ENCODE measurements at regions not wholly inside any gene's neighbourhood (a gene's known extent, or its start where the extent isn't known, plus 50 kb on each side); places are given as distances from the start of the nearest gene placed in this dataset.

DNA sequence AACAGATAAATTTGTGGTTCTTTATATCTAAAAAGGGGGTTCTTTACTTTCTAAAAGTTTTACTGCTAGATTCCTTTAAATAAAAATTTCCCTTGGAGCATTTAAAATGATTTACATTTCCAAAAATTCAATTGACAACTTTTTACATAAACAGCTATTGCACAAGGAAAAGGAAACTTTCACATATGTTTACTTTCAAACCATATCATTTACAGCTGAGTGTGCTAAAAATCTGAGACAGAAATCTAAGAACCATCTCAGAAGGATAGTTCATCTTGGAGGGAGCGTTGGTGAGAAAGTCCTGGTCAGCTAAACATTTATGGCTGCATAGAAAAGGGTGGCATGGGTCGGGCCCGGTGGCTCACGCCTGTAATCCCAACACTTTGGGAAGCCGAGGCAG is 235.4 kb downstream of the DTWD2 start:
- TF ChIP-seq, protein P1, sequence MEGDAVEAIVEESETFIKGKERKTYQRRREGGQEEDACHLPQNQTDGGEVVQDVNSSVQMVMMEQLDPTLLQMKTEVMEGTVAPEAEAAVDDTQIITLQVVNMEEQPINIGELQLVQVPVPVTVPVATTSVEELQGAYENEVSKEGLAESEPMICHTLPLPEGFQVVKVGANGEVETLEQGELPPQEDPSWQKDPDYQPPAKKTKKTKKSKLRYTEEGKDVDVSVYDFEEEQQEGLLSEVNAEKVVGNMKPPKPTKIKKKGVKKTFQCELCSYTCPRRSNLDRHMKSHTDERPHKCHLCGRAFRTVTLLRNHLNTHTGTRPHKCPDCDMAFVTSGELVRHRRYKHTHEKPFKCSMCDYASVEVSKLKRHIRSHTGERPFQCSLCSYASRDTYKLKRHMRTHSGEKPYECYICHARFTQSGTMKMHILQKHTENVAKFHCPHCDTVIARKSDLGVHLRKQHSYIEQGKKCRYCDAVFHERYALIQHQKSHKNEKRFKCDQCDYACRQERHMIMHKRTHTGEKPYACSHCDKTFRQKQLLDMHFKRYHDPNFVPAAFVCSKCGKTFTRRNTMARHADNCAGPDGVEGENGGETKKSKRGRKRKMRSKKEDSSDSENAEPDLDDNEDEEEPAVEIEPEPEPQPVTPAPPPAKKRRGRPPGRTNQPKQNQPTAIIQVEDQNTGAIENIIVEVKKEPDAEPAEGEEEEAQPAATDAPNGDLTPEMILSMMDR (conservative IDR thresholded peaks at IDR 0.05 in 1 of 2, IDR thresholded peaks at IDR 0.05 in 1 of 2; ENCODE audit: extremely low read depth in 1 of 2, insufficient read depth in 1 of 2, low read depth in 1 of 2, low read length in 2 of 2), result no peak
- TF ChIP-seq EZH2 (IDR thresholded peaks at IDR 0.05; ENCODE audit: borderline replicate concordance, low read length), result no peak

Measured in mammary epithelial cell (primary cell).